ENCODE measurements at regions not wholly inside any gene's neighbourhood (a gene's known extent, or its start where the extent isn't known, plus 50 kb on each side); places are given as distances from the start of the nearest gene placed in this dataset.
"Not testable (repeated sequence)": the region's sequence is repeated elsewhere in the genome, so short reads cannot be mapped to it uniquely, and the experiment has no call there.

- TF ChIP-seq CTCF (IDR thresholded peaks at IDR 0.05): no peak
- no peak for TF ChIP-seq POLR2A (IDR thresholded peaks at IDR 0.05)
- DNase-seq: peak in 1 of 2 donors; percentile 45
- intact Hi-C loops (cut with DNase I; ENCODE audit: low total_unique reads): no loop called here
- no peaks in the 10 kb centered on the region for H3K27me3 ChIP-seq
- H3K4me1 ChIP-seq: no peaks in the 10 kb centered on the region
- no peak overlapping the region for H3K27ac ChIP-seq
- no peak overlapping the region for H3K4me3 ChIP-seq
- H3K9me3 ChIP-seq: no peaks in the 10 kb centered on the region
- no peaks in the 10 kb centered on the region for H3K36me3 ChIP-seq
Observed at GRCh38 chr5:67792891-67793290, 422.7 kb upstream of the PIK3R1 start.

GRCh38 chr5:67790390-67790789, 425.2 kb upstream of the PIK3R1 start:
- intact Hi-C loops (cut with DNase I; ENCODE audit: low total_unique reads): no loop called here
- Histone ChIP-seq H3K27me3 (no peaks in the 10 kb centered on the region), H3K4me1 (no peaks in the 10 kb centered on the region), H3K9me3 (no peaks in the 10 kb centered on the region), H3K4me3 (no peak overlapping the region), H3K36me3 (no peaks in the 10 kb centered on the region), H3K27ac (no peak overlapping the region)
- DNase-seq: no peak
- TF ChIP-seq POLR2A (IDR thresholded peaks at IDR 0.05) (no peak), CTCF (IDR thresholded peaks at IDR 0.05) (no peak)

GRCh38 chr5:67779893-67780623, 435.5 kb upstream of the PIK3R1 start:
- intact Hi-C loops (cut with DNase I; ENCODE audit: low total_unique reads); H3K27me3 ChIP-seq; H3K27ac ChIP-seq: not testable (repeated sequence)

GRCh38 chr5:67774786-67775185, 440.8 kb upstream of the PIK3R1 start:
- intact Hi-C loops (cut with DNase I; ENCODE audit: low total_unique reads): no loop called here
- H3K9me3 ChIP-seq: no peaks in the 10 kb centered on the region
- H3K4me3 ChIP-seq: no peak overlapping the region
- no peaks in the 10 kb centered on the region for H3K4me1 ChIP-seq
- H3K36me3 ChIP-seq: no peaks in the 10 kb centered on the region
- TF ChIP-seq POLR2A (IDR thresholded peaks at IDR 0.05): no peak
- no peak for TF ChIP-seq CTCF (IDR thresholded peaks at IDR 0.05)
- no peak overlapping the region for H3K27ac ChIP-seq
- no peaks in the 10 kb centered on the region for H3K27me3 ChIP-seq
- DNase-seq: no peak

More at GRCh38 chr5:67779893-67780623, 435.5 kb upstream of the PIK3R1 start:
- H3K4me3 ChIP-seq, DNase-seq, H3K9me3 ChIP-seq, H3K4me1 ChIP-seq, H3K36me3 ChIP-seq: not testable (repeated sequence)

- intact Hi-C loops (cut with DNase I; ENCODE audit: low total_unique reads): no loop called here
- H3K9me3 ChIP-seq: no peaks in the 10 kb centered on the region
- no peaks in the 10 kb centered on the region for H3K36me3 ChIP-seq
- DNase-seq: no peak
- no peaks in the 10 kb centered on the region for H3K4me1 ChIP-seq
- H3K27me3 ChIP-seq: no peaks in the 10 kb centered on the region
- H3K27ac ChIP-seq: no peak overlapping the region
- no peak overlapping the region for H3K4me3 ChIP-seq
- TF ChIP-seq POLR2A (IDR thresholded peaks at IDR 0.05) (no peak), CTCF (IDR thresholded peaks at IDR 0.05) (no peak)
Observed at GRCh38 chr5:67774267-67774552, 441.3 kb upstream of the PIK3R1 start.

Data from uterus (tissue), 3 donors.